ENCODE measurements at regions not wholly inside any gene's neighbourhood (a gene's known extent, or its start where the extent isn't known, plus 50 kb on each side); places are given as distances from the start of the nearest gene placed in this dataset.

DNA sequence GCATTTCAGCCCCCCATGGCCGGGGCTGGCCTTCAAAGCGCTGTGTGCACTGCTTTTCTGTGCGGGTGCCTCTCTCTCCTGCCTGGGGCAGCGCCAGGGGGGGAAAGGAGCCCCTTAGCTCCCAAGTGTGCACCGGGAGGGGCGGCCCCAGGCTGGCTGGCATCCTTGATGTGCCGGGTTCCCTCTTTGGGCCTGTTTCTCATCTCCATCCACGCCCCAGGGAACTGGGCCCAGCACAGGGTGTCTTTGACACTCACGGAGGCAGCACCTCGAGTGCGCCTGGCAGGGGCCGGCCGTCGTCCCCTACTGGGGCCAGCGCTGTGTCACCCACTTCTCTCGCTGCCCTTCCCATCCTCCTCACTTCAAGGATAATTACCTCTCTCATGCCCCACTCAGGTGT lies 324.3 kb downstream of the TEX29 start:
- TF ChIP-seq EZH2phosphoT487 (IDR thresholded peaks at IDR 0.05; ENCODE audit: low read length) (no peak), EZH2 (optimal IDR thresholded peaks at IDR 0.05; ENCODE audit: low read depth, low read length) (no peak)
- TF ChIP-seq, protein P1, sequence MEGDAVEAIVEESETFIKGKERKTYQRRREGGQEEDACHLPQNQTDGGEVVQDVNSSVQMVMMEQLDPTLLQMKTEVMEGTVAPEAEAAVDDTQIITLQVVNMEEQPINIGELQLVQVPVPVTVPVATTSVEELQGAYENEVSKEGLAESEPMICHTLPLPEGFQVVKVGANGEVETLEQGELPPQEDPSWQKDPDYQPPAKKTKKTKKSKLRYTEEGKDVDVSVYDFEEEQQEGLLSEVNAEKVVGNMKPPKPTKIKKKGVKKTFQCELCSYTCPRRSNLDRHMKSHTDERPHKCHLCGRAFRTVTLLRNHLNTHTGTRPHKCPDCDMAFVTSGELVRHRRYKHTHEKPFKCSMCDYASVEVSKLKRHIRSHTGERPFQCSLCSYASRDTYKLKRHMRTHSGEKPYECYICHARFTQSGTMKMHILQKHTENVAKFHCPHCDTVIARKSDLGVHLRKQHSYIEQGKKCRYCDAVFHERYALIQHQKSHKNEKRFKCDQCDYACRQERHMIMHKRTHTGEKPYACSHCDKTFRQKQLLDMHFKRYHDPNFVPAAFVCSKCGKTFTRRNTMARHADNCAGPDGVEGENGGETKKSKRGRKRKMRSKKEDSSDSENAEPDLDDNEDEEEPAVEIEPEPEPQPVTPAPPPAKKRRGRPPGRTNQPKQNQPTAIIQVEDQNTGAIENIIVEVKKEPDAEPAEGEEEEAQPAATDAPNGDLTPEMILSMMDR (IDR thresholded peaks at IDR 0.05; ENCODE audit: low read length) = no peak
- H3K79me2 ChIP-seq (ENCODE audit: low read length) = no peaks in the 10 kb centered on the region
- H2AFZ ChIP-seq (ENCODE audit: low read length) = no peak overlapping the region
- H3F3A ChIP-seq (ENCODE audit: insufficient read depth, low read length) = no peaks in the 10 kb centered on the region
- DNase-seq = no peak
- no peaks in the 10 kb centered on the region for H3K9me3 ChIP-seq (replicated peaks; ENCODE audit: insufficient read depth, low read length)
- H3K4me1 ChIP-seq (ENCODE audit: low read length) = no peaks in the 10 kb centered on the region
- H4K20me1 ChIP-seq (ENCODE audit: insufficient read depth, low read length) = no peaks in the 10 kb centered on the region
- no peaks in the 10 kb centered on the region for H3K27me3 ChIP-seq (replicated peaks; ENCODE audit: insufficient read depth, low read length)
- no peaks in the 10 kb centered on the region for H3K36me3 ChIP-seq (replicated peaks; ENCODE audit: insufficient read depth, low read length)
- H3K9ac ChIP-seq (ENCODE audit: low read length) = no peak overlapping the region
- no peak overlapping the region for H3K27ac ChIP-seq (ENCODE audit: low read length)
- H3K4me2 ChIP-seq (ENCODE audit: low read depth, low read length) = no peak overlapping the region
- no peak overlapping the region for H3K4me3 ChIP-seq (ENCODE audit: low read length)
- no peaks in the 10 kb centered on the region for H3K9me2 ChIP-seq (replicated peaks; ENCODE audit: insufficient read depth, low read length)

DNA sequence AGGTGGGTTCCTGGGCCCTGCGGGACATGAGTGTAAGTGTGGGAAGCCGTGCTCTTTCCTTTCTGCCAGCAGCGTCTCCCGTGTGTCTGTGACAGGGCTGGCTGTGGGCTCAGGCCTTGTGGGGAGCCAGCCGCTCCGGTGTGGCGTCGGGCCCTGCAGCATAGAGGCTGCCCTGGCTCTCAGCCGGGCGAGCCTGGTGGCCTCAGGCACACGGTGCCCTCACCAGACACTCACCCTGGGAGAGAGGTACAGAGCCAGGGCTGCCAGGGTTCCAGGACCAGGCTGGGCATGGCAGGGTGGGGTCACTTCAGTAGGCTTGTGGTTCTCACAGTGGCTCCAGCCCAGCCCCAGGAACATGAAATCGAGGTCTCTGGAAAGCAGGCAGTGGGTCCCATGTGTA lies 324.8 kb downstream of the TEX29 start:
- Histone ChIP-seq H3K4me2 (ENCODE audit: low read depth, low read length) (no peak overlapping the region), H3K4me1 (ENCODE audit: low read length) (no peaks in the 10 kb centered on the region), H3K9me2 (replicated peaks; ENCODE audit: insufficient read depth, low read length) (no peaks in the 10 kb centered on the region), H3K9ac (ENCODE audit: low read length) (no peak overlapping the region), H3K79me2 (ENCODE audit: low read length) (no peaks in the 10 kb centered on the region), H3K27ac (ENCODE audit: low read length) (no peak overlapping the region), H2AFZ (ENCODE audit: low read length) (no peak overlapping the region), H3K9me3 (replicated peaks; ENCODE audit: insufficient read depth, low read length) (no peaks in the 10 kb centered on the region), H4K20me1 (ENCODE audit: insufficient read depth, low read length) (no peaks in the 10 kb centered on the region), H3K4me3 (ENCODE audit: low read length) (no peak overlapping the region), H3F3A (ENCODE audit: insufficient read depth, low read length) (no peaks in the 10 kb centered on the region), H3K27me3 (replicated peaks; ENCODE audit: insufficient read depth, low read length) (no peaks in the 10 kb centered on the region), H3K36me3 (replicated peaks; ENCODE audit: insufficient read depth, low read length) (no peaks in the 10 kb centered on the region)
- DNase-seq = no peak
- TF ChIP-seq EZH2phosphoT487 (IDR thresholded peaks at IDR 0.05; ENCODE audit: low read length) = no peak
- no peak for TF ChIP-seq EZH2 (optimal IDR thresholded peaks at IDR 0.05; ENCODE audit: low read depth, low read length)
- TF ChIP-seq, protein P1 (IDR thresholded peaks at IDR 0.05; ENCODE audit: low read length) = no peak

DNA sequence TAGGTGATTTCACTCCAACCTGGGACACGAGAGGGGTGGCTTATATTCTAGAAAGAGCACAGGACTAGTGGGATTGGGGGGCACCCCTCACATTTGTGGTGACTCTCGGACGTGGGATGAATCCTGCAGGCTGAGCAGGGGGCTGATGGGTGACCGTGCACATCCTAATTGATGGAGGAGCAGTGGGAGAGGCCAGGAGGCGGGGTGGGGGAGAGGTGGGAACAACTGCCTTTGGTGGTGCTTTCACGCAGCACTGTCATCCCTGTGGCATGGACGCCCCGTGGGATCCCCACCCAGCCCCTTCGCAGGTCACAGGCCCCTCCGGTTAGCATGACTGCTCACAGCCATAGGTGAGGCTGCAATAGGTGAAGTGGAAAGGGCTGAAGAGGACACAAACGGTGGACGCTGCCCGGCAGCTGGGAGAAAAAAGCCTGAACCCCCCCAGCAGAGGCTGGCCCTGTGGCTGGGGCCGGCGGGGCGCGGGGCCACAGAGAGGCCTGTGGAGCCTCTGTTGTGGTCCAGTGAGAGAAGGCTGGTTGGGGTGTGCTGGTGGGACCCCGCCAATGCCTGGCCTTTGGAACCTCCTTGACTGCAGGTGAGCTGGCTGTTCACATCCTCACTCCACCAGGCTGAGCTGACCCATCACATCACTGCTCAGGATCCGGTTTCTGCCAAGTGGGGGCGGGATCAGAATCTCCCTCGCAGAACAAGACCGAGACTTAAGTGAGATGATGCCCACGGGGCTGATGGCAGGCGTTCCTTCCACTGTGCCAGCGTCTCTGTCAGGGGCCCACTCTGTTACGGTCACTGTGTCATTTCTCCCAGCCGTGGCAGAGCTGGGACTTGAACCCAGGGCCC lies 325.4 kb downstream of the TEX29 start:
- Histone ChIP-seq H3K9me3 (replicated peaks; ENCODE audit: insufficient read depth, low read length) (no peaks in the 10 kb centered on the region), H3K36me3 (replicated peaks; ENCODE audit: insufficient read depth, low read length) (no peaks in the 10 kb centered on the region), H2AFZ (ENCODE audit: low read length) (no peak overlapping the region), H3K4me3 (ENCODE audit: low read length) (no peak overlapping the region), H3K79me2 (ENCODE audit: low read length) (no peaks in the 10 kb centered on the region), H3K4me2 (ENCODE audit: low read depth, low read length) (no peak overlapping the region), H3K27me3 (replicated peaks; ENCODE audit: insufficient read depth, low read length) (no peaks in the 10 kb centered on the region), H3K4me1 (ENCODE audit: low read length) (no peaks in the 10 kb centered on the region), H3K9me2 (replicated peaks; ENCODE audit: insufficient read depth, low read length) (no peaks in the 10 kb centered on the region), H3K9ac (ENCODE audit: low read length) (no peak overlapping the region), H4K20me1 (ENCODE audit: insufficient read depth, low read length) (no peaks in the 10 kb centered on the region), H3F3A (ENCODE audit: insufficient read depth, low read length) (no peaks in the 10 kb centered on the region), H3K27ac (ENCODE audit: low read length) (no peak overlapping the region)
- no peak for DNase-seq
- TF ChIP-seq, protein P1 (IDR thresholded peaks at IDR 0.05; ENCODE audit: low read length) = no peak
- TF ChIP-seq EZH2phosphoT487 (IDR thresholded peaks at IDR 0.05; ENCODE audit: low read length) = no peak
- TF ChIP-seq EZH2 (optimal IDR thresholded peaks at IDR 0.05; ENCODE audit: low read depth, low read length) = no peak
